DMS153 treated with DMSO at 0.1 percent for 48 hours (cell line): ENCODE measurements at regions not wholly inside any gene's neighbourhood (a gene's known extent, or its start where the extent isn't known, plus 50 kb on each side); places are given as distances from the start of the nearest gene placed in this dataset.

ENCODE experiments used
- DNase-seq: peaks from one replicate; lab custom pipeline; 2025; ENCODE audit not compliant: unreplicated experiment; lab: John Stamatoyannopoulos, UW

GRCh38 chr3:137061186-137061585 is 103.4 kb downstream of the IL20RB start:
- DNase-seq: no peak

DNA sequence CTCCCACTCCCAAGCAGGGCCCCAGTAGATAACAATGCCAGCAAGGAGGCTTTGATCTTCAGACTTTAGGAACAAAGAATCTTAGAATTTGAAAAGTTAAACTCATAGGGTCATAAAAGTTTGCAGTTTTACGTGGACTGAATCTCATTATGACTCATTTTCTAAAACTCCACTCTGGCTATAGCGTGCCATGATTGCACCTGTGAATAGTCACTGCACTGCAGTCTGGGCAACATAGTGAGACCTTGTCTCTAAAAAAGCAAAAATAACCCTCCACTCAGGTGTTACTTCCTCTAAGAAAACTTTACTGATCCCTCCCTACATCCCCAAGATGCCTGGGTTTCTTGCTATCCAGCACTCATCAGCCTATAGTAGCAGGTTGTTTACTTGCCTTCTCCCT is 104.5 kb downstream of the IL20RB start:
- DNase-seq: no peak

GRCh38 chr3:137065381-137065780 is 107.6 kb downstream of the IL20RB start:
- no peak for DNase-seq

DNA sequence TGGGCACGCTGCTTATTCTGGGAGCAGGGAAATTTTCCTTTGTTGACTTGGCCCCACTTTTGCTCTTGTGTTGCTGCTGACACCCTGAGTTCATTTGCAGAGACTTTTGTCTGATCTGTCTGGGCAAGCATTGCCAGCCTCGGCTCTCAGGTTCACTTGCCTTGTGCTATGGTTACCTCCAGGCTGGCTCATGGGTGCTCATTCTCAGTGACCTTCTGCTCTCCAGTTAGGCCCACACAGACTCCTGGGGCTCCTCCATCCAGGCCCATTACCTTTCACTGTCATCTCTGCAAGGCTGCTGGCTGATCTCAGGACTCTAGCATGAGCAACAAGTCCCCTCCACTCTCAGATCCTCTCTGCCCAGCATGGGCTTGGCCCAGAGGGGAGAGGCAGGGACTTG is 108.3 kb downstream of the IL20RB start:
- no peak for DNase-seq

DNA sequence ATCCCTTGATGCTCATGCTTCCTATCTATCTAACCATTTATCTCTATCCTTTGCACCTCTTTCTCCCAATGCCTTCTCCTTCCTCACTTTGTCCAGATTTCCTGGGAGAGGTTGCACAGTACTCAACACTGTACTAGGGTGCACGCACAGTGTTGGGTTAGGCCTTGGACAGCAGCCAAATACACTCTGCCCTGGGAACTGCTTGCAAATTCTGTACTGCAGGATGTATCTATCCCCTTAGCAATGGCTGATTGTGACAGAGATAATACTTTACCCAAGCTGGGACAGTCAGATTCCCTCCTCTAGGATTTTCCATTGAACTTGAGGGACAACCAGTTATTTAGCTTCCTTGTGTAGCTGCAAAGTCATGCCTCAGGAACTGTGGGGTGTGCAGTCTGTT is 113.3 kb downstream of the IL20RB start:
- no peak for DNase-seq

DNA sequence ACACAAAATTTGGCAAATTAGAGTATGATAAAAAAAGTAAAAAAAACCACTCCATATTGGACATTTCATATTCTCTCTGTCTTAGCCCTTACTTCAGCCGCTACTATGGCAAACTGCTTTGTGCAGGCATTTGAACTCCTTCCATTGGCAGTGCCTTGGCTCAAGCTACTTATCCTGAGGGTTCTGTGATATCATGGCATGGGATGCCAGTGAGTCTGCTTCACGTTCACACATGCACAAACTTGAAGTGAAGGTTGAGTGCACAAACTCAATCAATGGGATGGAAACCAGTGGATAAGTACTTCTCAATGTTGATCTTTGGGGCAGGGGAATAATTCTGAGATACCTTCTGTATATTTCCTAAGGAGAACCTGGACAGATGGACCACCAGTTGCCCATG is 117.2 kb downstream of the IL20RB start:
- no peak for DNase-seq

- DNase-seq: no peak
These were observed 120.3 kb downstream of the IL20RB start for GRCh38 chr3:137078040-137078439.

GRCh38 chr3:137079571-137079970 is 121.8 kb downstream of the IL20RB start:
- no peak for DNase-seq

- DNase-seq: no peak
These were observed 123.9 kb downstream of the IL20RB start for GRCh38 chr3:137081711-137082110.

DNA sequence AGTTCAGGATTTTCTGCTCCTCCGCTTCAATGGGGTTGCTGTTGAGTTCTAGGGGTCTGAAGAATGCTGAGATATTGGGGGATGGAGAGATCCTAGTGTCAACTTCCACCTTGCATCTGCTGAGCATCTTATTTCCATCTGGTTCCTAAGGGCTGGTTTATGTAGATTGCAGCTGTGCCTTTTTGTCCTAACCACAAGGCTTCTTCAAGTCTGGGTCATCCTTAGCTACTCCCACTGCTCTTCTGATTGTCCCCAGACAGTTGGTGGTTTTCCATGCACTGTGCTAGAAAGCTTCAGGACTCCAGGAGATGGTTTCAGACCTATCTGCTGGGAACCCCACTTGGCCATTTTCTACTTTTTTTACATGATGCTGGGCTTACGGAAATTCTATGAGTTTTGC is 125.0 kb downstream of the IL20RB start:
- DNase-seq: no peak

DNA sequence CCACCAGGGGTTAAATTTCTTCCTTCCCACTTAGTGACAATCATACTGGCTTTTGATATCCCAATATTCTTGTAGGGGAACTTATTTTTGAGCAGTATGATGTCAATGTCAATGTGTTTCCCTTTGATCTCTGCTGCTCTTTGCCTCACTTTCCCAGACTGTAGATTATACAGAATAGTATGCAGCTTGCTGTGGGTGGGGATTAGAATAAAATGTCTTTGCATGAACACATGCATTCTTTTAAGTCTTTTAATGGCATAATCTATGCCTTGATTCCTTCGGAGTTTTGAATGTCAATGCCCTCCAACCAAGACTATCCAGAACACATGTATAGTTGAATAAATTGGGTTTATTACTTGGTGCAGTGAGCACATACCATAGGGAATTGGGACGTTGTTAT is 125.5 kb downstream of the IL20RB start:
- DNase-seq: no peak

DNA sequence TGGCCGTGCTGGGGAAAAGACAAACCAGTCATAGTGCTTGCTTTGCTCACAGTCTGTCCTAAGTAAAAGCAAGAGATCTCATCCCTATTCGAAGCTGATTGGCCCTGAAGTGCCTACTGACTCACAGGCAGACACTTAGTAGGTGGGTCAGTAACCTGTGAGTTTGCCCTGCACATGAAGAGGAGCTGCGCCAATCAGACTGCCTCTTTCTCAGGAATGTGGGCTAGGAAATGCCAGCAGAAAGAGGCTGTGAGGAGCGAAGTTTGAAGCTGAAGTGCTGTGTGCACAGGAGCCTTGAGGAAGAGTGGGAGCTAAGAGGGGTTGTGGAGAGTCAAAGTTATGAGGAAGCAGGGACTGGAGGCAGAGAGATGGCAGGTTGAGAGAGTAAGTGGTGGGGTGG is 126.8 kb downstream of the IL20RB start:
- no peak for DNase-seq

DNA sequence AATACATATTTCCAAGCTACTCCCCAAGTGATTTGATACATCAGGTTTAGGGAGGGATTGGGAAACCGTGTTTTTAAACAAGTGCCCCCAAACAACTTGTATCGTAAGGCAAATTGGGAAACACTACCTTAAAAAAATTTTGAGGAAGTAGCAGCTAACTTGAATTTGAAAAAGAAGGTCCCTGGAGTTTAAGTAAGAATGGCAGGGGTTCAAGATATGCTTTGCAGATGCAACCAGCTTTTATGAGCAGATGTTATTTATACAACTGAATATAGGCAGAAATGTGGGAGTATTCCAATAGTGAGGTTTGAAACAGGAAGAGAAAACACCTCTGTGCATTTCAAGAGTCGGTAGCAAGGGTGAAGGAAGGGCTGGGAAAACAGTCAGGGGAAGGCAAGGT is 139.6 kb downstream of the IL20RB start:
- DNase-seq: no peak

- DNase-seq: no peak
These were observed 140.1 kb downstream of the IL20RB start for GRCh38 chr3:137097852-137098251.

- no peak for DNase-seq
These were observed 141.8 kb downstream of the IL20RB start for GRCh38 chr3:137099364-137100219.

- DNase-seq: no peak
These were observed 142.5 kb downstream of the IL20RB start for GRCh38 chr3:137100326-137100725.

- DNase-seq: no peak
These were observed 146.0 kb downstream of the IL20RB start for GRCh38 chr3:137103739-137104138.

DNA sequence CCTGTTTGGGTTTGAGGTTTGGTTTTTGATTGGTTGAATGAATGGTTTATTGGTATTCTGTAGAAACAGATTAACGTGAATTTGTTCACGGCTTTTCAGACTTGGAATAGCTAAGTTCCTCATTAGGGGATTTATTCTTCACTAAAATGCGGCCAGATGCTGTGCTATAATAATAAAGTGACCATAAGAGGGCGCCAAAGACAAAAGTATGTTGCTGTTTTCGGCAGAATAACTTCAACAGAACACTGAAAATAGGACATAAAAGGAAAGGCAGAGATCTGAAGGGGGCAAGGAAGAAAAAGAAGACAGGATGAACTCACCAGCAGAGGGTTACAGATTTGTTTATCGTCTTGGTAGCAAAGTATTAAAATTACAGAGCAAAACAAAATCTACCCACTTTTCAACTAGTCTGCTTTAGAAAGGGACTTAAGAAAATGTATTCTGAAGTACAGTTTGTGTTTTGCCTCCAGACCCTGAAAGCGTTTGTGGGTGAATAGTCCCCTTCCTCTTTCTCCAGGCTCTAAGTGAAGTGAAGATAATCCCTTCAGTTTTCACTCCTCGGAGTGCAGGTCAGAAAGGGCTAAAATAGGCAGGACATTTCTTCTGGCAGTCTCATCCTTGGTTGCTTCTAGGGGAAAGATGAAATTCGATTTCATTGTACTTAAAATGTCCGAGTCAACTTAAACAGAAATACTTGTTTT is 147.6 kb downstream of the IL20RB start:
- peak; percentile 20 for DNase-seq

GRCh38 chr3:137106612-137107240 is 148.9 kb downstream of the IL20RB start:
- no peak for DNase-seq

DNA sequence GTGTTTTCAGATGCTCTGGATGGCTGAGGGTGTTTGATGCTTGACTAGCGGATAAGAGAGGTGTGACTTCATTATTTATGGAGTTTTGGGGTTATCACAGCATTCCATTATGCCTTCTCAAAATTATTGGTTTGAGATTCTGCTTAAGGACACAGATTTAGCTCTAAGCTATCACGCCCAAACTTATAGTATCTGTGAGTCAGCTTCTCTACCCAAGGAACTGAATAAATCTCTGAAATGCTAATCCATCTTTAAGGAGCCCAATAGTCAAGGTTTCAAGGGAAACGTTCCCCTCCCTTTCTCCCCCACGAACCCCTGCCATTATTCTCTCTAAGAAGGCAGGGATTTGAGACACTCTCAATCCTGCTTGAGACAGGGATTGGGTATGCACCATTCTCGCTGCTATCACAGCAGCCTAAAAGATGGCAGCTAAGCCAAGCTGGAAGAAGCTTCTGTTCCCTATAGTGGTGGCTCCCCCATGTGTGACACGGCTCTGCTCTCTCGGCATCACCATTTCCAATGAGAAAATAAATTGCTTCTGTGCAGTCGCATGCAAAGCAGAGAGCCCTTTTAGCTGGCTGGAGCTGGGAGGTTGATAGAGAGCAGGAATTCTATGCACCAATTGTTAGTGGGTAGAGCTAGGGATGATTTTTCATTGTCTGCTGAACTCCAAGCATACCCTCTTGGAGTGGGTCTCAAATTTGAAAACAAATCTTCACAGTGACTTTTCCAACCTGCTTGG is 151.1 kb downstream of the IL20RB start:
- no peak for DNase-seq

DNA sequence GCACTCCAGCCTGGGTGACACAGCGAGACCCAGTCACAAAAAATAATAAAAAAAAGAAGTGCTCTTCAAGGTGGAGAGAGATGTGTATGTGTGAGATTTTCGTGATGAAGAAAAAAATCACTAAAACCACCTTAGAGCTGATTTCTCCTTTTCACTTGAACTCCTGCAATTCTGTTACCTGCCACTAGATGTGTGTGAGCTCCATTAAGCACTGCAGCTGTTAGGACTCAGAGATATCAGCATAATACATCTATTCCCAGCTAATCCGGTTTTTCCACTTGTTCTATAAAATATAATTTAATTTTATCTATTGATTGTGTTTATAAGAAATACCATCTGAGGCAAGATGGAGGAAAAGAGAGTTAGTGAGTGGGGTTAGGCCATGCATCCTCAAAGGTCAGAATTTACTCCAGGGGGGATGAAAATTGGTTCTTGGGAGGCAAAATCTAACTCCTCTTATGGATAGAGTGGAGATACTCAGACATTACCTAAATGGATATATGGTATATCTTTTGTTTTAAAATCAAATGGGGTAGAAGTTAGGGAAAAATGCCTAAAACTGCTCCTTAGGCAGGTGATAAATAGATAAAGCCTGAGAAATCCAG is 152.7 kb downstream of the IL20RB start:
- DNase-seq: peak; percentile 1
